ENCODE measurements at regions not wholly inside any gene's neighbourhood (a gene's known extent, or its start where the extent isn't known, plus 50 kb on each side); places are given as distances from the start of the nearest gene placed in this dataset.

DNA sequence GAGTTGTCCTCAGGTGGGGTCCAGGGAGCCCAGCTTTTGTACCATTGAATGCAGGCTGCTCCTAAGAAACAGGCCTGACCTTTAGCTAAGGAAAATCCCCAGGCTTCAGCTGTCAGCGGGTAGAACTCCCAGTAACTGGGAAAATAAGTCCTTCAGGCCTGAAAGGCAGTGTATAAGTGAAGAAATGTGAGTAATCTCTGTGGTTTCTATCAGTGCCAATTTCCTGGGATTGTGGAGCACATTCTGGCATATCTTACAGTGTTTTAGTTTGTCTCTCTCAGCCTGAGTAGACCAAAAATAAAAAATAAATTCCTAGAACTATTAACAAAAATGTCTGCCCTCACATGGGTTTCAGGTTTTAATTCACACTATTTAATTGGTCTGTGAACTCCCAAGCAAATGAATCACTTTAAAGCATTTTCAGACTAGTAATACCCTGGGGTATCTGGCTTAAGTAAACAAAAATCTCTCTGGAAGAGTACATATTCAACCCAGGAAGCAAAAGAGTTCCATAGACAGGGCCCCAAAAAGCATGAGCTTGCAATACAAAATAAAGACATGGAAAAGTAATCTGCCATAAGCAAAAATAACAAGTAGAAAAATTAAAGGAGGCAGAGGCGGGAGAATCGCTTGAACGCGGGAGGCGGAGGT, 566.2 kb upstream of the NOX3 start:
- no peak overlapping the region for H3K4me3 ChIP-seq (ENCODE audit: low read length)
- TF ChIP-seq ZNF274 (IDR thresholded peaks at IDR 0.05; ENCODE audit: low read depth, low read length) = no peak

DNA sequence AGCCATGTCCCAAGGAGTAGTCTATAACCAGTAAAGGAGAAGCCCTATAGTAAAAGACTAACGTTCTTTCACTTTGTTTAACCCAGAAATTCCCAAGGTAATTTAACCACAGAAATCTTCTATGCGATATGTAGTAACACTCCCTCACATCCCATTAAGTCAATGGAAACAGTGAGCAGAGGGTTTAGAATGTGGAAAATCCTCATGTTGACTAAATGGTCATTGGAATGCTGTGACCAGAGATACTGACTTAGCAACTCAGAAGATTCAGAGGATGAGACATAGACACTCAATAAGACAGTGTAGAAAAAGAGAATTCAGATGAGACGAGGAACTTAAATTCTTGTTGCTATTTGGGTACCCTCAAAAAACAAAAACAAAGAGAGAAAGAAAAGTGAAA, 562.2 kb upstream of the NOX3 start:
- TF ChIP-seq ZNF274 (IDR thresholded peaks at IDR 0.05; ENCODE audit: low read depth, low read length) = no peak
- no peak overlapping the region for H3K4me3 ChIP-seq (ENCODE audit: low read length)

GRCh38 chr6:156016186-156016976, 560.7 kb upstream of the NOX3 start:
- no peak overlapping the region for H3K4me3 ChIP-seq (ENCODE audit: low read length)
- no peak for TF ChIP-seq ZNF274 (IDR thresholded peaks at IDR 0.05; ENCODE audit: low read depth, low read length)

GRCh38 chr6:156013155-156013554, 557.5 kb upstream of the NOX3 start:
- no peak overlapping the region for H3K4me3 ChIP-seq (ENCODE audit: low read length)
- no peak for TF ChIP-seq ZNF274 (IDR thresholded peaks at IDR 0.05; ENCODE audit: low read depth, low read length)

DNA sequence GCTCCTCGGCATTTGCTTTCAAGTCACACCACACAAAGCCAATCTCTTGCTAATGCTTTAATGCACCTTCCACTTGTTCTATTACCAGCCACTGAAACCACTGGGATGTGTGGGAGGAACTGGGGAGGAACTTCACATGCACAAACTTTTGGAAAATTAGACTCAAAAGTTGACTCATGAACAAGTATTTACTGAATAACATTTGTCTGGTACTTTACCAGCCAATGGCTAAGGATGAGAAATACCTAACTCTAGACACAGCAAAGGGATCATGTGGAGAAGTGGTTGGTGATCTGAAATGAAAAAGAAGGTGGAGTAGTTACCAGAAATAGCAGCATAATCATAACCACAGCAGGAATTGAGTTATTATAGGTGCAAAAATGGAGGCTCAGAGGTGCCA, 554.0 kb upstream of the NOX3 start:
- TF ChIP-seq ZNF274 (IDR thresholded peaks at IDR 0.05; ENCODE audit: low read depth, low read length) = no peak
- H3K4me3 ChIP-seq (ENCODE audit: low read length) = no peak overlapping the region

GRCh38 chr6:156004796-156005195, 549.2 kb upstream of the NOX3 start:
- TF ChIP-seq ZNF274 (IDR thresholded peaks at IDR 0.05; ENCODE audit: low read depth, low read length) = no peak
- H3K4me3 ChIP-seq (ENCODE audit: low read length) = no peak overlapping the region

DNA sequence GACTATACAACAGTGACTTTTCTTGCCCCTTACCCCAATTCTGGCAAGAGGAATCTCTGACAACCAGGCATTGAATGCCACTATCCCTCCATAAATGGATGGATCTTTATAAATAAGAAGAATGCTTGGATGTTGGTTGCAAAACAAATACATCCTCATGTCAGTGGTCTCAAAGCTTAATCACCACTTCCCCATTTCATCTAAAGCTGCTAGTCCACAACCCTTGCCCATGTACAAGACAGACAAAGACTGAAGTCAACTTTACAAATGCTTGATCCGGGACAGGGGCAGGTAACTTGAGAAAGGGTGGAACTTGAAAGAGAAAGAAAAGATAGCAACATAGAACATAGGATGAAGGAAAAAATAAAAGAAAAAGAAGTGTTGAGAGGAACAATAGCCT, 540.5 kb upstream of the NOX3 start:
- TF ChIP-seq ZNF274 (IDR thresholded peaks at IDR 0.05; ENCODE audit: low read depth, low read length) = no peak
- no peak overlapping the region for H3K4me3 ChIP-seq (ENCODE audit: low read length)

GRCh38 chr6:155995281-155995680, 539.6 kb upstream of the NOX3 start:
- TF ChIP-seq ZNF274 (IDR thresholded peaks at IDR 0.05; ENCODE audit: low read depth, low read length) = no peak
- H3K4me3 ChIP-seq (ENCODE audit: low read length) = no peak overlapping the region

DNA sequence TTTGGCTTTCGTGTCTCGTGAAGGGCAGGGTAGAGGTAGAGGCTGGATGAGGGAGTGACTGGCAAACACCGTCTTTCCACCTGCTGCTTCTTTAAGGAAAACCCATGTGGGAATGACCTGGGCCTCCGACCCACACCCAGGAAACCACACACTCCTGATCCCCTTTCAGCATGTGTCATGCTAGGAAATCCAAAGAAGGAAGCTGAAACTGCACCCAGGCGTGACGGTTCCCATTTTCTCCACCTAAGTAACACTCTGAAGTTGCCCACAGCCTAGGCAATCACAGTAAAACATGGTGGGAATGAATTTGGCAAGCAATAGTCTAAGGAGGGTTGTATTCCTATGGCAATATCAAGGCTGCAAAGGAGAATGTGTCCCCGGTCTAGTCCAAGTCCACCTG, 538.4 kb upstream of the NOX3 start:
- no peak overlapping the region for H3K4me3 ChIP-seq (ENCODE audit: low read length)
- TF ChIP-seq ZNF274 (IDR thresholded peaks at IDR 0.05; ENCODE audit: low read depth, low read length) = no peak

GRCh38 chr6:155993240-155993639, 537.6 kb upstream of the NOX3 start:
- no peak for TF ChIP-seq ZNF274 (IDR thresholded peaks at IDR 0.05; ENCODE audit: low read depth, low read length)
- H3K4me3 ChIP-seq (ENCODE audit: low read length) = no peak overlapping the region

GRCh38 chr6:155985660-155986138, 530.1 kb upstream of the NOX3 start:
- TF ChIP-seq ZNF274 (IDR thresholded peaks at IDR 0.05; ENCODE audit: low read depth, low read length) = no peak
- H3K4me3 ChIP-seq (ENCODE audit: low read length) = no peak overlapping the region

DNA sequence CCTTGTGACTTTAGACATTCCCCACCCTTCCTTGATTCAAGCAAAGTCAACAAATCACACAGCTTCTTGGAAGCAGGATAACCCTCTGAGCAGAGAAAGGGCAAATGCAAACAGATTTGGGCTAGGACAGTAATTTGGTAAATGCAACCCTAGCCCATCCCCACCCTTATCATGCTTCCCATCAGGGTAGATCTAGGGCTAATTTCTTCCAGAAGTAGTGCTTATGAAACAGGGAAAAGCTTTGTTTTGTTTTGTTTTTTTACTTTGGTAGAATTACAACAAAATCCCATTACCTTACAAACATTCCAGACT, 525.1 kb upstream of the NOX3 start:
- TF ChIP-seq ZNF274 (IDR thresholded peaks at IDR 0.05; ENCODE audit: low read depth, low read length) = no peak
- H3K4me3 ChIP-seq (ENCODE audit: low read length) = no peak overlapping the region

DNA sequence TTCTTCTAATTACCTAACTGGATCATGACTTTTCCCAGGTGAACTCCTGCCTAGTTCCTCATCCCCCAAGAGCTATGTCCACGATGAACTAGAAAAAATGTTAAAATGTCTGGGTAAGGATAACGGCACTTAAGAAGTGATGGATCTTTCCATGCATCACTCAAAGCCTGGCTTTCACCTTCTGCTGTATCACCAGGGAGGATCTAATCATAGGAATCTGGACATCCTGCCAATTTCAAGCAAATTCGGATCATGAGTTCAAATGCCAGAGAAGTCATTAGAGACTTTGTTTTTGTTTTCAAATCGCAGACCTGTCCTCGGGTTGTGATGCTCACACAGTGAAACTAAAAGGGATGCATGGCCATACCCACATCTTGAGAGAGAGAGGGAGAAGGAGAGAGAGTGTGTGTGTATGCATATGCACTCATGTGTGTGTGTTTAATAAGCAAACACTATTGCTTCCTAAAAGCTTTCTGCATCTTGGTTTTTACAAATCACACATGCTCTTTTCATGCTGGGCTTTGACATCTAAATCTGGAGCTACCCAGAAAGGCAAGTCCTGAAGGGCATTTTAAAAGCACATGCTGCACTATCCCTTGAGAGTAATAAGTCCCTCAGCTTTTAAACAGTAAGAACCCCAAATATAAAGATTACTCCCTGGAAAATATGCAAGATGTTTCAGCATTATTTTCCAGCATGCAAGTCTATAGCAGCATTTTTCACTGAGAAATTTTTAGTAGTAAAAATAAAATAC, 524.6 kb upstream of the NOX3 start:
- no peak for TF ChIP-seq ZNF274 (IDR thresholded peaks at IDR 0.05; ENCODE audit: low read depth, low read length)
- no peak overlapping the region for H3K4me3 ChIP-seq (ENCODE audit: low read length)

DNA sequence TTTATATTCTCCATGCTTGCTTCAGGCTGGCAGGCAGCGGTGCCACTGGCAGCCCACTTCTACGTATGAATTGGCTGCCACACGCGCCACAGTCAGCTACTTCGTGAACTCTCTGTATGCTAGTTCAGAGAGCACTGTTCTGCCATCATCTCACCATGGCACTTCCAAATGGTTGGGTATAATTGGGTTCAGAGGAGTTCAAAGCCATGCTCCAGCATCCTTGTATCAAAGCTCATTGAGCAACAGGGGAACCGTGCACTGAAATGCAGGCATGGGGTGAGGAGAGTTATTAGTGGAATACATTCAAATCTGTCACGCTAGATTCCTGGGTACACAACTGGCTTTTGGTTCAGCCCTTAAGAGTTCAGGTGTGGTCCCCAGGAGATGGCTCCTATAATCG, 519.9 kb upstream of the NOX3 start:
- H3K4me3 ChIP-seq (ENCODE audit: low read length) = no peak overlapping the region
- TF ChIP-seq ZNF274 (IDR thresholded peaks at IDR 0.05; ENCODE audit: low read depth, low read length) = no peak

DNA sequence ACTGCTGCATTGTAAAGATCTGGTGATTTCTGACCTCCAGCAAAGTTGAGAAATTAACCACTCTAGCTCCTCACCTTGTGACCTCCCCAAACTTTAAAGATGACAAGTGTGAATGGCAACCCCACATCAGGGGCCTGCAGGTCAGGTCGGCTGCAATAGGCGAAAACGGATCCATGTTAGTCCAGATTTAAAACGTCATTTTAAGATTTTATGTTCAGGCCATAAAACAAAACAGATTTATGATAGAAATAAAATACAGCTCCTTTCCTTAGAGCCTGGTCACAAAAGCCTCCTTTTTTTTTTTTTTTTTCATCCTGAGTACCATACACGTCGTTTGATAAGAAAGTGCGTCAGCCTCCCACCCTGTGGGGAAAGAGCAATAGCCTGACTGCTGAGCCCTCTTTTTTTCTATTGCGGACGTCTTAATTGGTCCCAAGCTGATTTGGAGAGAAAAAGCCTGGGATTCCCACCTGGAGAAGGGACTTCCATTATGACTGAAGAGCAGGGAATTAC, 519.2 kb upstream of the NOX3 start:
- no peak overlapping the region for H3K4me3 ChIP-seq (ENCODE audit: low read length)
- no peak for TF ChIP-seq ZNF274 (IDR thresholded peaks at IDR 0.05; ENCODE audit: low read depth, low read length)
